ENCODE measurements at regions not wholly inside any gene's neighbourhood (a gene's known extent, or its start where the extent isn't known, plus 50 kb on each side); places are given as distances from the start of the nearest gene placed in this dataset.

GRCh38 chr16:72442385-72443158 is 270.6 kb upstream of the PMFBP1 start:
- no peak for TF ChIP-seq CTCF (IDR thresholded peaks at IDR 0.05)
- no peaks in the 10 kb centered on the region for H3K4me1 ChIP-seq (ENCODE audit: low read depth)
- intact Hi-C loops (cut with DNase I, micrococcal nuclease), result no loop called here
- no peak for DNase-seq
- H3K36me3 ChIP-seq (ENCODE audit: low read depth), result no peaks in the 10 kb centered on the region
- peaks cover 3% of the 10 kb centered on the region for H3K9me3 ChIP-seq
- no peak for ATAC-seq
- H3K4me3 ChIP-seq, result no peak overlapping the region

GRCh38 chr16:72437891-72438290 is 265.9 kb upstream of the PMFBP1 start:
- Histone ChIP-seq H3K4me3 (no peak overlapping the region), H3K9me3 (peaks cover 20% of the 10 kb centered on the region), H3K36me3 (ENCODE audit: low read depth) (no peaks in the 10 kb centered on the region), H3K4me1 (ENCODE audit: low read depth) (no peaks in the 10 kb centered on the region)
- no peak for DNase-seq
- TF ChIP-seq CTCF (IDR thresholded peaks at IDR 0.05), result no peak
- intact Hi-C loops (cut with DNase I, micrococcal nuclease), result no loop called here
- no peak for ATAC-seq

- DNase-seq (no peak), ATAC-seq (no peak)
- peaks cover 17% of the 10 kb centered on the region for H3K9me3 ChIP-seq
- no peaks in the 10 kb centered on the region for H3K36me3 ChIP-seq (ENCODE audit: low read depth)
- no peak for TF ChIP-seq CTCF (IDR thresholded peaks at IDR 0.05)
- H3K4me1 ChIP-seq (ENCODE audit: low read depth), result no peaks in the 10 kb centered on the region
- intact Hi-C loops (cut with DNase I, micrococcal nuclease), result no loop called here
- H3K4me3 ChIP-seq, result no peak overlapping the region
Observed at GRCh38 chr16:72434159-72434558, 262.2 kb upstream of the PMFBP1 start.

GRCh38 chr16:72430121-72430520 is 258.2 kb upstream of the PMFBP1 start:
- intact Hi-C loops (cut with DNase I, micrococcal nuclease), result no loop called here
- Histone ChIP-seq H3K4me1 (ENCODE audit: low read depth) (no peaks in the 10 kb centered on the region), H3K9me3 (peaks cover 17% of the 10 kb centered on the region), H3K36me3 (ENCODE audit: low read depth) (no peaks in the 10 kb centered on the region), H3K4me3 (no peak overlapping the region)
- no peak for TF ChIP-seq CTCF (IDR thresholded peaks at IDR 0.05)
- ATAC-seq, result no peak
- DNase-seq, result no peak

GRCh38 chr16:72429671-72430081 is 257.7 kb upstream of the PMFBP1 start:
- no peak for TF ChIP-seq CTCF (IDR thresholded peaks at IDR 0.05)
- intact Hi-C loops (cut with DNase I, micrococcal nuclease), result no loop called here
- ATAC-seq (no peak), DNase-seq (no peak)
- Histone ChIP-seq H3K4me1 (ENCODE audit: low read depth) (no peaks in the 10 kb centered on the region), H3K9me3 (peaks cover 13% of the 10 kb centered on the region), H3K4me3 (no peak overlapping the region), H3K36me3 (ENCODE audit: low read depth) (no peaks in the 10 kb centered on the region)
